NB4 (cell line): ENCODE measurements at regions not wholly inside any gene's neighbourhood (a gene's known extent, or its start where the extent isn't known, plus 50 kb on each side); places are given as distances from the start of the nearest gene placed in this dataset.
A peak's percentile ranks its signal among the peaks of the same experiment; 100 is the strongest.

Experiments
- MAX ChIP-seq: IDR thresholded peaks from 2 replicates; pipeline ENCODE4 v1.6.1; 2011; ENCODE audit warnings: low read depth, low read length
- POLR2A ChIP-seq: IDR thresholded peaks from 2 replicates; pipeline ENCODE4 v1.6.1; 2011; ENCODE audit warnings: mild to moderate bottlenecking; ENCODE audit not compliant: insufficient read length; ENCODE audit errors: extremely low read depth
- TF ChIP-seq, protein P1 (sequence below): IDR thresholded peaks from one replicate; pipeline ENCODE4 v1.5.1; 2012; ENCODE audit warnings: low read depth, low read length

DNA sequence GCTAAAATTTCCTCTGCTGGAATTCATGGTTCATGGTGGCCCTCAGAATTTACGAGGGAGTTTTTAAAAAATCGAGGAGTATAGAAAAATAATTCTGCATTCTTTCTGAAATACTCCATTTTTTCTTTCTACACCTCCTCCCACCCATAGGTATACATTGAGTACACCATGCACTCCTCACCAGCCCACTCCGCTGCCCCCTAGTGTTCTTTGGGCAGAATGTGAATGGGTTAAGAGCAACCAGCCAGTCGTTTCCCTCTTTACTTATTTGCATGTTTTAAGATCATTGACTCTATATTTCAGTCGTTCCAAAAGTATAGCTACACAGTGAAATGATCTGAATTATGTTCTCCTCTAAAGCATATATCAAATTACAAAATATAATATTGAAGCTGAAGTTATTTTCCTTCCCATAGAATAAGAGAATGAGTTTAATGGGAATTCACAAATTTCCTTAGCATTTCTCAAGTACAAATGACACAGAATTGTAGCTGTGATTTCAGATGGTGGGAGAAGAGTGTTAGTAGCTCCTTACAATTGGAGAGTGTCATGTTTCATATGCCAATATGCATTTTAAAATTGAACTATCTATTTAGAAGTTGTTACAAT is 977.7 kb upstream of the SLC35B3 start:
- no peak for TF ChIP-seq POLR2A
- TF ChIP-seq, protein P1, sequence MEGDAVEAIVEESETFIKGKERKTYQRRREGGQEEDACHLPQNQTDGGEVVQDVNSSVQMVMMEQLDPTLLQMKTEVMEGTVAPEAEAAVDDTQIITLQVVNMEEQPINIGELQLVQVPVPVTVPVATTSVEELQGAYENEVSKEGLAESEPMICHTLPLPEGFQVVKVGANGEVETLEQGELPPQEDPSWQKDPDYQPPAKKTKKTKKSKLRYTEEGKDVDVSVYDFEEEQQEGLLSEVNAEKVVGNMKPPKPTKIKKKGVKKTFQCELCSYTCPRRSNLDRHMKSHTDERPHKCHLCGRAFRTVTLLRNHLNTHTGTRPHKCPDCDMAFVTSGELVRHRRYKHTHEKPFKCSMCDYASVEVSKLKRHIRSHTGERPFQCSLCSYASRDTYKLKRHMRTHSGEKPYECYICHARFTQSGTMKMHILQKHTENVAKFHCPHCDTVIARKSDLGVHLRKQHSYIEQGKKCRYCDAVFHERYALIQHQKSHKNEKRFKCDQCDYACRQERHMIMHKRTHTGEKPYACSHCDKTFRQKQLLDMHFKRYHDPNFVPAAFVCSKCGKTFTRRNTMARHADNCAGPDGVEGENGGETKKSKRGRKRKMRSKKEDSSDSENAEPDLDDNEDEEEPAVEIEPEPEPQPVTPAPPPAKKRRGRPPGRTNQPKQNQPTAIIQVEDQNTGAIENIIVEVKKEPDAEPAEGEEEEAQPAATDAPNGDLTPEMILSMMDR, result peak; percentile 77
- TF ChIP-seq MAX, result no peak
